NCI-H2107 (cell line): ENCODE measurements at regions not wholly inside any gene's neighbourhood (a gene's known extent, or its start where the extent isn't known, plus 50 kb on each side); places are given as distances from the start of the nearest gene placed in this dataset.

Source experiments
- DNase-seq: peaks from one replicate; lab custom pipeline; 2025; lab: John Stamatoyannopoulos, UW

DNA sequence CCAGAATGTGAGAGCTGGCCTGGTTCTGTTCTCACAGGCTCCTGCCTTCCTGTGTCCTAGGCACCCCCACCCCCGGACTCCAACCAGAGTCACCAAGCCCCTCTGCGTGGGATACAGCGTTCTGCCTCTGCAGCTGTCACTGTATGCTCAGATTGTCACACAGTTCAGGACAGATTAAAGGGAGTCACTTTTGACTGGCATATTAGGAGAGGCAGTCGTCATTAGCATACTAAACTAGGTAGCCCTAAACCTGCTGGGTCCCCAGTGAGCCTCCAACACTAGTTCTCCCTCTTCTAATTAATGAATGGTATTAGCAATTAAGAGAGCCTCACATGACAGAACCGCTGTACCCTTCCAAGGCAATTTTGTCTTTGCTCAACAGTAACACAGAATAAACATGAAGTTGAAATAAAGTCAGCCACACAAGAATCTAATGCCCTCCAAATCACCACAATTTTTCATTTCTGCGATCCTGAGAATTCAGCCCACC lies 340.2 kb downstream of the CMPK2 start:
- DNase-seq = no peak

GRCh38 chr2:6526093-6526824 lies 339.4 kb downstream of the CMPK2 start:
- no peak for DNase-seq

- DNase-seq = no peak
Measured at GRCh38 chr2:6531304-6531703, 334.4 kb downstream of the CMPK2 start.

DNA sequence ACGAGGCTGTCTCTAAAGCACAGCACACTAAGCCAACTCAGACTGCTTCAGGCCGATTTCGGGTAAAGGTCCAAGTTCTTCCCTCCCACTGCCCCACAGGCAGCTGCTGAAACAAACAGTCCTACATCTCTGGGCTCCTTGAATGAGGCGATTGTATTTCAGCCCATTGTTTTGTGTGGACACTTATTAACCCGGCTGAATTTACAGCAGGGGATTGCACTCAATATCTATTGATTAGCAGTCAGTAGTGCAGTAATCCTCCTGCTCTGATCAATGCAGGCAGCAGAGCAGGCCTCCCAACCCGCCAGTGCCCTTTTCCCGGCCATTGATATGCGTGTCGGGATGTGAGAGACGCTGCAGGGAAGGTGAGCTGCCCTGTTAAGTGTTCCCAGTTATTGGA lies 330.1 kb downstream of the CMPK2 start:
- DNase-seq = no peak

DNA sequence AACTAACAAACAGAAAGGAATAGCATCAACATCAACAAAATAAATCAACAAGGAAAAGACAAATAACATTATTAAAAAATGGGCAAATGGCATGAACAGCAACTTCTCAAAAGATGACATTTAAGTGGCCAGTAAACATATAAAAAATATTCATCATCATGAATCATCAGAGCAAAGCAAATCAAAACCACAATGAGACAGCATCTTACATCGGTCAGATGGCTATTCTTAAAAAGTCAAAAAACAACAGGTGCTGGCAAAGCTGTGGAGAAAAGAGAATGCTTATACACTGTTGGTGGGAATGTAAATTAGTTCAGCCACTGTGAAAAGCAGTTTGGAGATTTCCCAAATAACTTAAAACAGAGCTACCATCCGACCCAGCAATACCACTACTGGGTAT lies 327.1 kb downstream of the CMPK2 start:
- DNase-seq = no peak

DNA sequence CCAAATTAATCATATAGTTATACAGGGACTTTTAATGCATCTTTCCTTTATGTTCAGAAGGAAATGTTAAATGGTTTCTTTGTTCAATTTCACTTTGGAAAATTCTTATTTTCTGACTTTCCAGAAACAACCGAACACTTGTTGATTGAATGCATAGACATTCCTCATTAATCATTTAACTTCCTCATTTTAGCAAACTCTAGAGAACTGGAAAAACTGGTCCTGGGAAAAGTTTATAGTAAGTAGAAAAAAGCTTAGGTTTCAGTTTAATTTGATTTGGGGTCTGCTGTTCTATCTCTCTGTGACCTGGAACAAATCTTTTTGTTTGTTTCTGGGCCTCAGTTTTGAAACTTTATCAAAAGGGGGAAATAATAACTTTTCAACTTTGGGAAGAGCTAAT lies 320.4 kb downstream of the CMPK2 start:
- DNase-seq = no peak

GRCh38 chr2:6545795-6546194 lies 319.9 kb downstream of the CMPK2 start:
- DNase-seq = no peak

GRCh38 chr2:6554466-6554865 lies 311.2 kb downstream of the CMPK2 start:
- DNase-seq = peak; percentile 12

DNA sequence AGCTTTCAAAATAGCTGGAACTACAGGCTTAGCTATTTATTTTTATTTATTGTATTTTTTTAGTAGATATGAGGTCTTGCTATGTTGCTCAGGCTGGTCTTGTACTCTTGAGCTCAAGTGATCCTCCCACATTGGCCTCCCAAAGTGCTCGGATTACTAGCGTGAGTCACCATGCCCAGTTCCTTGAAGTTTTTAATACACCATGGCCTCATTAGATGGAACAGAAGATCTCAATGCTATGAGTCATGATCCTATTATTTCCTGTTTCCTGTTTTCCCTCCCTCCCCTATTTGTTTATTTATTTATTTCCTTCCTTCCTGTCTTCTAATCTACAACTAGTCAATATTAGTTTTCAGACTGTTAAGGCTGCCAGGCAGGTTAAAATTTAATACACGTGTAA lies 309.0 kb downstream of the CMPK2 start:
- DNase-seq = no peak

DNA sequence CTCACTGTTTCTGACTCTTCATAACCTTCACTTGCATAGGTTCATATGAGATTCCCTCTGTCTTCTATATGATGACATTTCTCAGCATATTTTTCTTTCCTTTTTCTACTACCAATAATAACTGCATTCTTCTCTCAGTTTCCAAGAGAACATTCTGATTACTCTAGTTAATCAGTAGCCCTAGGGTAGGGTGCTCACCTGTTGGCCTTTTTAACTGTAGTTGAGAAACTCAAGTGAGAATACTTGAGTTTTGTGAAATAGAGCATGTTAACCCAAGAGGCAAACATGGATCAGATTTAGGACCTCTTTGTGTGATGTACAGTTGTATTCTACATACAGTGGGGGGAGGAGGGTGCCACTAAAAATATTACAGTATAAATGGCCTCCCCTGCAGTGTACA lies 308.0 kb downstream of the CMPK2 start:
- no peak for DNase-seq

DNA sequence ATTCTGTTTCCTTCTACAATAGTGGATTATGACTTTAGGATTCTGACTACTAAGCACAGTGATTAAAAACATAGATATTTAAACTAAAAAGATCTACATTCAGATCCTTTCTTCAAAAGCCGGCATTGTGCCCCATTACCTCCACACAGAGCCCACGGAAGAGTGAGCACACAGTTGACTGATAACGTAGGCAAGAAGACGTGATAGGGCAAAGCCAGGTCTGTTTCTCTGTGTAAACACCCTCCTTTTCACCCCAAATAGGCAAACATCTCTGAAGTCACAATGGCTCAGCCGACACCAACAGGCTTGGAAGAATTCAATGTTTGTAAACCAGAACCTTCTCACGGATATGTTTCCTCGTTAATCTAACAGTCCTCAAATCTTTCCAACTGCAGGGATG lies 302.9 kb downstream of the CMPK2 start:
- no peak for DNase-seq

- DNase-seq = no peak
Measured at GRCh38 chr2:6564326-6564725, 301.4 kb downstream of the CMPK2 start.

- DNase-seq = no peak
Measured at GRCh38 chr2:6574121-6574520, 291.6 kb downstream of the CMPK2 start.

DNA sequence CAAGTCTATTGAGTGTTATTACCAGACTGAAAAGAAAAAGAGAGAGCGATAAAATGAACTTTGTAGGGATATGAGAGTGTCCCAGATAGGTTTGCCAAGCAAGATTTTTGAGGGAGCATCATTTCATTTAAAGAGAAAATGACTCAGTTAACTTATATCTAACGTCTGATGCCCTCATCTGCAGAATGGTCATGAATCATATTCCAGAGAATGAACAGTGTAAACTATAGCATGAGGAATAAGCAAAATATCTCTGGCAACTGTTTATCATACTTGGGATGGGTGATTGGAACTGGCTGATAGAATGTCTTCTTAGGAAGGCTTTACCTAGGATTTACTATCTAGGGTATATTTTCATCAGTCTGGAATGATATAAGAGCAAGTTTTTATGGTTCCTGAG lies 289.4 kb downstream of the CMPK2 start:
- DNase-seq = no peak

- no peak for DNase-seq
Measured at GRCh38 chr2:6577960-6578359, 287.7 kb downstream of the CMPK2 start.

GRCh38 chr2:6578416-6578815 lies 287.3 kb downstream of the CMPK2 start:
- no peak for DNase-seq

DNA sequence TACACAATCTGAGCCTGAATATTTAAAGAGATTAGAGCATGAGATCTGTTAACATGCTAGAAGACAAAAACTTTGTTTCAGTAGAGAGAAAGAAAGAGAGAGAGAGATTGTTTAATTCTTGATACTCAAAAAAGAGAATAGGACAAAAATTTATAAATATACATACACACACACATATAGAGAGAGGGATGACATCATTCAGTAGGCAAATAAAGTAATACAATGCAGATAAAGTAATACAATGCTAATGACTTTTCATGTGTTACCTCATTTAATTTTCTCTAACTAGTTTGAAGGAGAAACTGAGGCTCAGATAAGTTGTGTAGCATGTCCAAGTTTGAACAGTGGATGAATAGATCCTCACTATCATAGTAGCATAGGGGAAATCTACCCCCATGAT lies 286.4 kb downstream of the CMPK2 start:
- no peak for DNase-seq

DNA sequence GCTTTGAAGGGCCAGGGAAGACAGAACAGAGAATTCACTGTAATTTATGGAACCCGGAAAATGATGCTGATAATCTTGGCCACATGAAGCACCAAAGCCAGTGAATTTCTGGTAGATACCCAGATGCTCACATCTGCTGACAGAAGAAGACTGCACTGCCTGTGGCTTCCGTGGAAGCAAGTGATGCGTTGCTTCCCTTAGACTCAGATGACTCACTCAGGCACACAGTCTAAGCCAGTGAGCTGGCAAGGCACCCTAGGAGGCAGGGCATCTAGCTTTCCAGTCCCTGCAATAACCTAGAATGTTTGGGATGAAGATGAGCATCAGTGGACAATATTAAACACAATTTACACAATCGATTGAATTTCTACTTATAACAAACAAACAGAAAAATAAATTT lies 284.7 kb downstream of the CMPK2 start:
- DNase-seq = no peak

DNA sequence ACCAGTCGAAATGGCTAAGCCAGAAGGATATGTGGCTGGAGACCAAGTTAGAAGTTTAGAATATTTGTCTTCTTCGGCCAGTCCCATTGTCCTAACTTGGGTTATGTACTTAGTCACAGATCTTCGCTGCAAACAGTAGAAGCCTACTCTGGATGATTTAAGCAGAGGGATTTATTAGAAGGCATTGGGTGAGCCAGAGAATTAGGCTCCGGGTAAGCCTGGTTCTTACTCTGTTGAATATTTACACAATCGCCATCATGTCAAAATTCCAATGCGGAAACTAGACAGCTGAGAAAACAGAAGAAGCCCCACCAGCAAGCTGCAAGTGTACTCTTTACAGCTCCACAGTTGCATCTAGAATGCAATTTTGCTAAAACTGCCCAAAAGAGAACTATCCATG lies 276.6 kb downstream of the CMPK2 start:
- DNase-seq = no peak

- no peak for DNase-seq
Measured at GRCh38 chr2:6590442-6590841, 275.3 kb downstream of the CMPK2 start.

DNA sequence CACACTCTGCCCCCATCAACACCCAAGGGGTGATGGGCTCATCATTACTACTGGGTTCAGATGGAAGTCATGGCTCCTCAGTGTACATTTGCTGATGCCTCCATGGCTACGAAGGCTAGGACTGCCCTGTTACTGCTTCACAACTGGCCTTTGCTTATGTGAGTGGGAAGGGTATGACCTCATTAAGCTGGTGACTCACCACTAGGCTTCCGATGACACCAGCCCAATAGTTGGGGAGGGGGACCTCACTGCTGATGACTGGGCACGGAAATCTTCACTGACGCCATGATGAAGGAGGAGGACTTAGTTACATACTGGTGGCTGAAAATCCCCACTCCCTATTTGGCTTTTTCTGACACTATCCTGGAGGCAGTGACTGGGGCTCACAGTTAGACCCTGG lies 263.2 kb downstream of the CMPK2 start:
- DNase-seq = no peak

- DNase-seq = no peak
Measured at GRCh38 chr2:6605836-6606505, 259.7 kb downstream of the CMPK2 start.

DNA sequence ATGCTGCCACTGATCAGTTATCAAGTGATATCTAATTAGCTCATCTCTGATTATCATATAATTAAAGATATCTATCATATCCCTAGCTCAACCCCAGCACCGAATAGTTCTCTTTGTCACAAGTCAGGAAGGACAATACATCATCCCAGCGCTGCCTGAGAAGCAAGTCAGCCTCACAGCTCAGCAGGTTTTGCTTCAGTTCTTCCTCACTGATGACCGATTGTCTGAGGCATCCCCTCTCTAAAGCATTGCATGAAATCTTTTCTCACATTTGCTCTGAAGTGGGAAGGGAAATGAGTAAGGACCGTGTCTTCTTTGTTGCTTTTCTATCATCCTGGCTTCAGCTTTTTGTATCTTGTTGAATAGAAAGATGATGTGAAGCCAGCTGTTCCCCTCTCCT lies 247.9 kb downstream of the CMPK2 start:
- no peak for DNase-seq

DNA sequence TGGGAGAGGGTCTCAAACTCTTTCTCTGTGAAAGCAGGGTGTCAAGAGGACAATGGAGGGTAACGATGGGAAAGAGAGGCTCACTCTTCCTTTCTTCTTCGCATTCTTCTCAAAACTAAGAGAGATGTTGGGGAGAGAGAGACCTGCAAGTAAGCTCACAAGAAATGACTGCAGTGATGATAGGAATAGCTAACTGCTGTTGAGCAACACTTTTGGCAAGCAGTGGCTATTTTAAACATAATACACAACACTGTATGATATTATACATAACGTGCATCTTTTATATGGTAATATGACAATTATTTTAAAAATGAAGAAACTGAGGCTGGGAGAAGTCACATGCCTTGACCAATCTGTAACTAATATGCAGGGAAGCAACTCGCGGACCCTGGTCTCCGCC lies 247.5 kb downstream of the CMPK2 start:
- DNase-seq = no peak
